AG10803 (cell line): ENCODE measurements at regions not wholly inside any gene's neighbourhood (a gene's known extent, or its start where the extent isn't known, plus 50 kb on each side); places are given as distances from the start of the nearest gene placed in this dataset.

ENCODE experiments used
- DNase-seq: peaks from one replicate; pipeline ENCODE4 v3.0.0; 2010; ENCODE audit warnings: low read depth
- H3K4me3 ChIP-seq: 2 replicates; pipeline ENCODE4 v1.5.1; 2011; ENCODE audit warnings: mild to moderate bottlenecking, low read length, control low read depth
- CTCF ChIP-seq: conservative IDR thresholded peaks from 2 replicates; pipeline ENCODE4 v1.5.1; 2011; ENCODE audit warnings: mild to moderate bottlenecking, low read length, control low read depth, inconsistent platforms

GRCh38 chr10:118950997-118951637, 78.4 kb upstream of the NANOS1 start:
- no peak overlapping the region for H3K4me3 ChIP-seq
- no peak for TF ChIP-seq CTCF
- no peak for DNase-seq

DNA sequence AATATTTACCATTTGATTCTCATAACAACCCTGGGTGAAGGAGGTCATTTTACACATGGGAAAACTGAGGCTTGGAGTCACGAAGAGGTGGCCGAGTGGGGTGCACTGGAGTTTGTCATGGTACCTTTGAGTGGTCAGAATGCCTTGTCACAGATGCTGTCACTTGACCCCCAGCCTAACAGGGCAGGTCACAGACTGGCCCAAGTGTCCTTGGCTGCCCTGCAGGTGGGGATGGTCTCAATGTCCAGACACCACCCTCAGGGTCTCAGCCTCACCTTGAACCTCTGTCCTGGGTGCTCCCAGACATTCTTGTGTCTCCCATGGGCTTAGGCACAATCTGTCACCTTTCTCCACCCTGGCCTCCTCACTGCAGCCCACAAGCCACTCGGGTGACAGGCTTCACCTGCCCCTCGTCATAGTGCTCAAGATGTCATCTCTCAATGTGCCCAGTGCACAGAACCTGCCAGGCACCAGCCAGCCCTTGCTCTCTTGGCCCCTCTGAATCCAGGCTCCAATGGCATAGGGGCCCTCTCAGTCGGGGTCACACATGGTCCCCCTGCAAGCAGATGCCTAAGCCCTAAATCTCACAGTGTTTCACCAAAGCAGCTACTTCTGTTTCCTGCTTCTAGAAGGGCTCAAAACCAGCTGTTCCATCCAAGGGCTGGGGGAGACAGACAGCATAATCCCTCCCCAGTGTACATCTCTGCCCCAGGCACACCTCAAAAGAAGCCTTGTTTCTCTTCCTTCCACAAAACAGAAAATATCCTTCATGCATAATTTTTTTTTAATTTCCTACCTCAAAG, 76.8 kb upstream of the NANOS1 start:
- no peak for TF ChIP-seq CTCF
- DNase-seq = no peak
- H3K4me3 ChIP-seq = no peak overlapping the region

- TF ChIP-seq CTCF = no peak
- H3K4me3 ChIP-seq = no peak overlapping the region
- DNase-seq = peak; percentile 37
These were observed 75.7 kb upstream of the NANOS1 start for GRCh38 chr10:118953598-118954393.

DNA sequence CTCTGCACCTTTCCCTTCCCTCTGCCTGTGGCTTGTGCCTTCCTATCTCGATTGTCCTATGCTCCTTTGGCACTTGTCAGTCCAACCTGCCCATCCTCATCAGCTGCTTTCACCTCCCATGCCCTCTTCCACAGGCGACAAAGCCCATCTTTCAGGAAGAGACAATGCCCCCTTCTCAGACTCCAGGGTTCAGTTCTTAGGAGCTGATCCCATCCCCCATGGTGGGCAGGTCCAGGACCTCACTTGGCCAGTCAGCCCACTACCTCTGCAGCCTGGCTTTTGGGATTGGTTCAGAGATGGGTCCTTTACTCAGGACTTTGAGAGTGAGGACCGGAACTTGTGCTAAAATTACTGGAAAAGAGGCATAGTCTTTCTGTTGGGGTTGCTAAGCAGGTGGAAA, 74.0 kb upstream of the NANOS1 start:
- no peak for DNase-seq
- TF ChIP-seq CTCF = no peak
- H3K4me3 ChIP-seq = no peak overlapping the region

DNA sequence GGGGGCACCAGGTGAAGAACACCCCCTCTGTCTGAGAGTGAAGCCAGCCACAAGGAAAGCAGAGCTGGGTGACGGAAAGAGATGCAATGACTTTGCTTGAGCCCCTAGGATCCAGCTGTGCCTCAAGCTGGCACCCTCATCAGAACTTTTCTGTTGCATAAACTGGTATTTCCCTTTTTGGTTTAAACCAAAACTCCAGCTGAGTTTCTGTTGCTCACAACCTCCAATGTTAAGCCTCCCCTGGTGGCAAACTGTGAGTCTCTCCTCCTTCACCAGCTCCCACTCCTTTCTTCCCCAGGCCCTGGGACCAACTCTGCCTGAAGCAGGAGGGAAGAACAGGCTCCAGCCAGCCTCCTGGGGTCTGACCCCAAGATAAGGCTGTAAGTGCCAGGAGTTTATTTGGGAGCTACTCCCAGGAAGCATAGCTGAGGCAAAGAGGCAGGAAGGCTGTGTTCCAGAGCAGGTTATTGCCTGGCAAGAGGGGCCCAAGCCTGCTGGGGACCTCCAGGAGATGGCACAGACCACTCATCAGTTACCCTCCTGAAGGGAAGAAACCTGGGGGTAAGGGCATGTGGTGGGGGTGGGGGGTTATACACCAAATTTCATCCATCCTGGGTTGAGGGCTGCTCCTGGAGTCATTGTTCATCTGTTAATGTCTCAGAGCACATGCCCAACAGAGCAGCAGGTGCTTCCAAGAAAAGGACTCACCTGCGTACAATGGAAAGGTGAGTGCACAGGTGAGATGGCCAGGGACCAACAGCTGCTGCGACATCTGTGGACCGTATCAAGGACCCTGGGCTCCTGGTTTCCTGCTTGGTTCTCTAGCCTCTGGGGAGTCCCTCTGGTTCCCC, 73.3 kb upstream of the NANOS1 start:
- no peak for DNase-seq
- no peak for TF ChIP-seq CTCF
- no peak overlapping the region for H3K4me3 ChIP-seq

DNA sequence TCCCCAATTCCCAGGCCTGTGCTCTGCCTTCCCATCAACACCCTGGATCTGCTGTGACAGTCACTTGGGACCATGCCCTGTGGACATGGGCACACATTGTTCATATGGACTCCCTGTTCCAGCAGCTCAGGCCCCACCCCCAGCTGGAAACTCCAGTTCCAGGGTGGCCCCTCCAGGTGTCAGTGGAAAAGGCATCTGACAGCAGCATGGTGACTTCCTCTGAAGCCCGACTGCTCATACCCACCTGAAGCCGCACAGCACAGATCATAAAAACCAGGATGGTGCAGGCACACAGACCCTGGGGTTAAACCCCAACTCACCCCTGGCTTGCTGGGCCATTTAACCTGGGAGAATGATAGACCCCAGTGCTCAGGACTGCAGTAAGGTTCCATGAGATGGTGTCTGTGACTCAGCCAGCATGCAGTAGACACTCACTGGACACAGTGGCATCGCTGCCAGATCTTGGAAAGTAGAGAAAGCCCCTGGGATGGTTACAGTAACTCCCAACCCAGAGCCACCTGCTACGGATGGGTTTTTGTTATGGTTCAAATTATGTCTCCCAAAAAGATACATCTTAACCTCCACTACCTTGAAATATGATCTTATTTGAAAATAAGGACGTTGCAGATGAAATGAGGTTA, 72.6 kb upstream of the NANOS1 start:
- no peak for DNase-seq
- no peak for TF ChIP-seq CTCF
- no peak overlapping the region for H3K4me3 ChIP-seq
